Right lobe of liver (tissue), 4 donors: ENCODE measurements at regions not wholly inside any gene's neighbourhood (a gene's known extent, or its start where the extent isn't known, plus 50 kb on each side); places are given as distances from the start of the nearest gene placed in this dataset.

Experiments used
- POLR2A ChIP-seq: fragments of 450-650 bp; IDR thresholded peaks from one replicate; pipeline ENCODE4 v1.6.1; 2017; ENCODE audit warnings: antibody characterized with exemption, mild to moderate bottlenecking
- TF ChIP-seq, protein P1 (sequence below), 4 donors: fragments of 200-600 bp in 3 of 4; fragments of 450-650 bp in 1 of 4; IDR thresholded peaks; one replicate each; pipeline versions ENCODE4 v1.5.1 to v1.8.0; 2016 to 2022; ENCODE audit warnings: antibody characterized with exemption in 4 of 4, mild to moderate bottlenecking in 2 of 4
- donor health status: DM: no; HTN: no; CAD: no.
- donor health status: DM: no; HTN: no; CAD: no.
- donor health status: DM: no; HTN: yes; CAD: no.

DNA sequence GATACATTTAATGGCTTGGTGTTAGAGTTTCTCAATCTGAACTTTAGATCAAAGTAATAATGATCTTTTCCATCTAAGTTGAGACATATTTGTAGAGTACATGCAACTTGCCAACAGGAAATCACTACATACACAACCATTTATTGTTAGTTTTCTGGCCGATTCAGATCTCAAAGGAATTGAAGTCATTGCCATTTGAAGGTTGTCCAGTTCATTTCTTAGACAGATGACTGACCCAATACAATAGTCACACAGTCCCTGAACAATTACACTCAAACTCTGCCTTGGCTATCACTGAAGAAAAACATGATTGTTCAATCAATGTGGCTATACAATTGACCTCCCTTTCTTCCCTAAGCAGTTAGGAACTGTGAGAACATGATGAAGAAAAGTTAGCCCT is 753.2 kb upstream of the RIOK2 start:
- TF ChIP-seq, protein P1, sequence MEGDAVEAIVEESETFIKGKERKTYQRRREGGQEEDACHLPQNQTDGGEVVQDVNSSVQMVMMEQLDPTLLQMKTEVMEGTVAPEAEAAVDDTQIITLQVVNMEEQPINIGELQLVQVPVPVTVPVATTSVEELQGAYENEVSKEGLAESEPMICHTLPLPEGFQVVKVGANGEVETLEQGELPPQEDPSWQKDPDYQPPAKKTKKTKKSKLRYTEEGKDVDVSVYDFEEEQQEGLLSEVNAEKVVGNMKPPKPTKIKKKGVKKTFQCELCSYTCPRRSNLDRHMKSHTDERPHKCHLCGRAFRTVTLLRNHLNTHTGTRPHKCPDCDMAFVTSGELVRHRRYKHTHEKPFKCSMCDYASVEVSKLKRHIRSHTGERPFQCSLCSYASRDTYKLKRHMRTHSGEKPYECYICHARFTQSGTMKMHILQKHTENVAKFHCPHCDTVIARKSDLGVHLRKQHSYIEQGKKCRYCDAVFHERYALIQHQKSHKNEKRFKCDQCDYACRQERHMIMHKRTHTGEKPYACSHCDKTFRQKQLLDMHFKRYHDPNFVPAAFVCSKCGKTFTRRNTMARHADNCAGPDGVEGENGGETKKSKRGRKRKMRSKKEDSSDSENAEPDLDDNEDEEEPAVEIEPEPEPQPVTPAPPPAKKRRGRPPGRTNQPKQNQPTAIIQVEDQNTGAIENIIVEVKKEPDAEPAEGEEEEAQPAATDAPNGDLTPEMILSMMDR (IDR thresholded peaks at IDR 0.05), result no peak
- TF ChIP-seq POLR2A, result no peak
